HepG2 (cell line): ENCODE measurements at regions not wholly inside any gene's neighbourhood (a gene's known extent, or its start where the extent isn't known, plus 50 kb on each side); places are given as distances from the start of the nearest gene placed in this dataset.

ENCODE experiments used
- ATAC-seq: fragments of 200-7000 bp; cut with Tn5 transposase; 3 replicates; pipeline ENCODE4 v1.9.1; 2020; ENCODE audit warnings: mild to moderate bottlenecking, moderate library complexity
- BruUV-seq: library from RNA; stranded (reverse); fragments of 400-500 nt; replicated peaks from 2 replicates; lab custom pipeline; 2021; lab: Mats Ljungman, UMichigan
- CTCF ChIA-PET: fragments of 300-600 bp; formaldehyde crosslinking; extraction: SDS; loops from one replicate; lab custom pipeline; 2021; ENCODE audit warnings: low total read pairs, inconsistent platforms, low intra/inter-chr PET ratio; lab: Yijun Ruan, JAX
- POLR2A ChIA-PET: fragments of 350-600 bp; sonication (Branson Sonifier 250); formaldehyde crosslinking; loops from one replicate; lab custom pipeline; 2020; ENCODE audit warnings: antibody characterized with exemption, inconsistent platforms; lab: Yijun Ruan, JAX
- DNase-seq: peaks from one replicate; pipeline ENCODE4 v3.0.0-alpha.2; 2015; ENCODE audit warnings: low spot score
- FAIRE-seq: peaks from 3 replicates; lab custom pipeline; 2011; peaks lifted over from hg19 to GRCh38; lab: Jason Lieb, UNC
- H2AFZ ChIP-seq: one replicate; pipeline ENCODE4 v1.6.1; 2011; ENCODE audit warnings: low read length, inconsistent platforms
- H3K27ac ChIP-seq: fragments of 300-600 bp; 3 replicates; pipeline ENCODE4 v1.8.0; 2011; ENCODE audit warnings: mixed run types, mild to moderate bottlenecking, mixed read lengths, low read length, inconsistent platforms; ENCODE audit not compliant: insufficient read depth; ENCODE audit errors: extremely low read length
- H3K27me3 ChIP-seq, 2 experiments: fragments of 200-600 bp in 1 of 2; 2 replicates in 1 of 2; 3 replicates in 1 of 2; pipeline versions ENCODE4 v1.6.0 to v1.8.0; 2011; ENCODE audit warnings: low read length in 2 of 2, mild to moderate bottlenecking in 2 of 2, moderate library complexity in 2 of 2, inconsistent platforms in 1 of 2; ENCODE audit not compliant: insufficient read depth in 2 of 2, control insufficient read depth in 1 of 2
- H3K36me3 ChIP-seq, 2 experiments: fragments of 200-600 bp in 1 of 2; replicated peaks in 1 of 2; 2 replicates in 1 of 2; 3 replicates in 1 of 2; pipeline versions ENCODE4 v1.5.1 to v1.8.0; 2011; ENCODE audit warnings: low read length in 2 of 2, inconsistent platforms in 1 of 2; ENCODE audit not compliant: insufficient read depth in 2 of 2, control insufficient read depth in 1 of 2
- H3K4me1 ChIP-seq: 2 replicates; pipeline ENCODE4 v1.5.1; 2012; ENCODE audit warnings: low read length, inconsistent platforms; ENCODE audit not compliant: insufficient read depth
- H3K4me2 ChIP-seq: 2 replicates; pipeline ENCODE4 v1.6.0; 2011; ENCODE audit warnings: low read depth, low read length, inconsistent platforms
- H3K4me3 ChIP-seq, 3 experiments: fragments of 200-600 bp in 1 of 3; sonication (generic), shearing (Covaris generic) in 1 of 3; replicated peaks in 1 of 3; 2 replicates each; pipeline ENCODE4 v1.5.1; 2011 to 2016; ENCODE audit warnings: low read length in 3 of 3, inconsistent platforms in 2 of 3, low read depth in 2 of 3, mild to moderate bottlenecking in 2 of 3, control low read depth in 1 of 3, mixed read lengths in 1 of 3; ENCODE audit not compliant: insufficient read depth in 1 of 3
- H3K79me2 ChIP-seq: one replicate; pipeline ENCODE4 v1.6.1; 2011; ENCODE audit warnings: low read length, inconsistent platforms; ENCODE audit not compliant: insufficient read depth
- H3K9ac ChIP-seq: 2 replicates; pipeline ENCODE4 v1.6.0; 2011; ENCODE audit warnings: mild to moderate bottlenecking, low read depth, low read length, inconsistent platforms; ENCODE audit not compliant: insufficient read depth
- H3K9me3 ChIP-seq: 2 replicates; pipeline ENCODE4 v1.5.1; 2012; ENCODE audit warnings: mild to moderate bottlenecking, low read length
- H4K20me1 ChIP-seq: 2 replicates; pipeline ENCODE4 v1.6.0; 2011; ENCODE audit warnings: inconsistent platforms, mild to moderate bottlenecking, low read length, moderate library complexity; ENCODE audit not compliant: insufficient read depth
- FOXO4 ChIP-seq: sonication (generic); formaldehyde crosslinking; conservative IDR thresholded peaks from 2 replicates; pipeline ENCODE4 v1.8.1; 2023; ENCODE audit warnings: missing genetic modification reagents
- HNF1A ChIP-seq, 2 experiments: sonication (generic) in 1 of 2; formaldehyde crosslinking in 1 of 2; IDR thresholded peaks; 2 replicates each; pipeline versions ENCODE4 v1.4.0 to v1.6.1; 2016 to 2020; ENCODE audit warnings: borderline replicate concordance in 1 of 2, low read depth in 1 of 2, mild to moderate bottlenecking in 1 of 2, missing genetic modification reagents in 1 of 2
- NCOA1 ChIP-seq: sonication (generic); formaldehyde crosslinking; IDR thresholded peaks from 2 replicates; pipeline ENCODE4 v1.9.0; 2021; ENCODE audit warnings: missing genetic modification reagents
- XRCC5 ChIP-seq: fragments of 200-400 bp; formaldehyde crosslinking; optimal IDR thresholded peaks from 2 replicates; pipeline ENCODE3; 2017; ENCODE audit warnings: mild to moderate bottlenecking, low read length
- ZFP36 ChIP-seq: fragments of 150-350 bp; IDR thresholded peaks from 2 replicates; pipeline ENCODE4 v1.6.1; 2018; ENCODE audit warnings: borderline replicate concordance, low read length, low read depth; ENCODE audit not compliant: partially characterized antibody
- ZHX1 ChIP-seq: sonication (generic); formaldehyde crosslinking; IDR thresholded peaks from 2 replicates; pipeline ENCODE4 v1.8.1; 2022; ENCODE audit warnings: low read depth, mild to moderate bottlenecking, missing genetic modification reagents
- ZNF282 ChIP-seq: fragments of 450-650 bp; IDR thresholded peaks from 2 replicates; pipeline ENCODE4 v1.6.1; 2018; ENCODE audit not compliant: partially characterized antibody
- ZNF557 ChIP-seq: sonication (generic); formaldehyde crosslinking; IDR thresholded peaks from 2 replicates; pipeline ENCODE4 v1.4.0; 2020; ENCODE audit warnings: missing genetic modification reagents
- ZNF598 ChIP-seq: sonication (generic); formaldehyde crosslinking; IDR thresholded peaks from 2 replicates; pipeline ENCODE4 v1.5.1; 2020; ENCODE audit warnings: mild to moderate bottlenecking, missing genetic modification reagents, borderline replicate concordance
- ZNF761 ChIP-seq: sonication (generic); formaldehyde crosslinking; conservative IDR thresholded peaks from 2 replicates; pipeline ENCODE4 v1.4.0; 2020; ENCODE audit warnings: mild to moderate bottlenecking, missing genetic modification reagents
- ZNF770 ChIP-seq: sonication (generic); formaldehyde crosslinking; IDR thresholded peaks from 2 replicates; pipeline ENCODE4 v1.5.0; 2020; ENCODE audit warnings: mild to moderate bottlenecking, missing genetic modification reagents
- ZNF83 ChIP-seq: sonication (generic); formaldehyde crosslinking; IDR thresholded peaks from 2 replicates; pipeline ENCODE4 v1.4.0; 2020; ENCODE audit warnings: missing genetic modification reagents, mild to moderate bottlenecking, borderline replicate concordance
- WGBS: methylation state at CpG from one replicate; pipeline ENCODE4 v1.1.6; 2017; ENCODE audit warnings: low lambda C conversion rate; 5-methylcytosine and 5-hydroxymethylcytosine counted together
- in situ Hi-C: cut with HindIII; loops from 2 replicates; pipeline ENCODE4 v1.10.0; 2017; ENCODE audit warnings: low pct_unique_long_range_greater_than_20kb; ENCODE audit not compliant: extremely low pct_ligation_motif_present
- intact Hi-C: fragments of 100-400 bp; cut with micrococcal nuclease; formaldehyde crosslinking; loops from one replicate; pipeline ENCODE4 v1.10.0; 2022; ENCODE audit not compliant: unreplicated experiment

GRCh38 chr12:38113991-38114390 is 202.6 kb upstream of the ALG10B start (continued):
- TF ChIP-seq HNF1A (IDR thresholded peaks at IDR 0.05; ENCODE audit: low read depth) = no peak
- no peak for TF ChIP-seq HNF1A (CRISPR knock-in tag; IDR thresholded peaks at IDR 0.05; ENCODE audit: borderline replicate concordance)
- TF ChIP-seq XRCC5 = no peak
- TF ChIP-seq, all 625 proteins: peak for 0

GRCh38 chr12:38116968-38117367 is 199.6 kb upstream of the ALG10B start:
- 0 out of 2 replicates have a peak, but pooled peaks cover 6% of the 10 kb centered on the region for H3K9me3 ChIP-seq
- in situ Hi-C loops (no loop called here), intact Hi-C loops (no loop called here)
- FAIRE-seq (no peak), ATAC-seq (no peak), DNase-seq (no peak)
- no peak overlapping the region for H3K9ac ChIP-seq
- no peaks in the 10 kb centered on the region for H4K20me1 ChIP-seq
- H3K36me3 ChIP-seq = no peaks in the 10 kb centered on the region
- no peak overlapping the region for H2AFZ ChIP-seq
- H3K27me3 ChIP-seq = no peaks in the 10 kb centered on the region; a peak in 1 of 5 replicates
- BruUV-seq = no TSS peak
- H3K4me2 ChIP-seq = no peak overlapping the region
- H3K27ac ChIP-seq = no peak overlapping the region
- H3K4me3 ChIP-seq = no peak overlapping the region
- H3K79me2 ChIP-seq = no peaks in the 10 kb centered on the region
- ChIA-PET POLR2A (no interaction called here), CTCF (no interaction called here)
- 0% methylated on average over 5 of the region's 5 CpGs for WGBS
- H3K4me1 ChIP-seq = no peaks in the 10 kb centered on the region
- no peak for TF ChIP-seq ZNF557 (CRISPR knock-in tag)
- TF ChIP-seq ZFP36 = no peak
- no peak for TF ChIP-seq ZNF282
- TF ChIP-seq FOXO4 (CRISPR knock-in tag) = no peak
- no peak for TF ChIP-seq ZNF83 (CRISPR knock-in tag)
- TF ChIP-seq ZHX1 = no peak
- TF ChIP-seq ZNF598 = no peak
- TF ChIP-seq ZNF770 = no peak
- TF ChIP-seq ZNF761 (CRISPR knock-in tag) = no peak
- no peak for TF ChIP-seq NCOA1 (CRISPR knock-in tag)
